HG03175 (cell line): ENCODE measurements at regions not wholly inside any gene's neighbourhood (a gene's known extent, or its start where the extent isn't known, plus 50 kb on each side); places are given as distances from the start of the nearest gene placed in this dataset.
"Not testable (repeated sequence)": the region's sequence is repeated elsewhere in the genome, so short reads cannot be mapped to it uniquely, and the experiment has no call there.

Experiments used
- ATAC-seq: cut with Tn5 transposase; IDR thresholded peaks from one replicate; pipeline ENCODE4 v1.9.1; 2021; ENCODE audit warnings: mild to moderate bottlenecking, moderate library complexity; ENCODE audit not compliant: unreplicated experiment

DNA sequence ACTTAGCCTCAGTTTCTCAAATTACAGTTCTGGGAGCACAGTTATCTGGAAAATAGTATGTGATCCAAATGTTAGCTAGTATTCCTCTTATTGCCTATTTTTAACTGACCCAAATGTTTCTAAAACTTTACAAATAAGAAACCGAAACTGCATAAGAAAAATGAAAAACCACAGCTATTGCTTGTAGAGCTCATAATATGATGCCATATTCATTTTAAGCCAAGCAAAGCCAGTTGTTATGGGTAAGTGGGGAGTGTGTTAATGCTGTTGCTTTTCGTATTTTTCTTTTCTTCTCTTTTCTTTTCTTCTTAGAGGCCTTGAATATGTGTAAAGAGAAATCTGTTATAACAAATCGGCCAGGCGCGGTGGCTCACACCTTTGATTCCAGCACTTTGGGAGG lies 447.4 kb upstream of the TUSC1 start:
- ATAC-seq = no peak

DNA sequence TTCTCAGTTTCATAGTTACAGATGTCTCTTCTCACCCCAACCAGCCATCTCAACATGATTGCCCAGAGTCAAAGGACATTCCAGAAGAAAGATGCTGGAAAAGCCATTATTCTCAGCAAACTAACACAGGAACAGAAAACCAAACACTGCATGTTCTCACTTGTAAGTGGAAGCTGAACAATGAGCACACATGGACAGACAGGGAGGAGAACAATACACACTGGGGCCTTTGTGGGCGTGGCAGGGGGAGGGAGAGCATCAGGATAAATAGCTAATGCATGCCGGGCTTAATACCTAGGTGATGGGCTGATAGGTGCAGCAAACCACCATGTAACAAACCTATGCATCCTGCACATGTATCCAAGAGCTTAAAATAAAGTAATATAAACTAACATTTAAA lies 437.8 kb upstream of the TUSC1 start:
- ATAC-seq = not testable (repeated sequence)

DNA sequence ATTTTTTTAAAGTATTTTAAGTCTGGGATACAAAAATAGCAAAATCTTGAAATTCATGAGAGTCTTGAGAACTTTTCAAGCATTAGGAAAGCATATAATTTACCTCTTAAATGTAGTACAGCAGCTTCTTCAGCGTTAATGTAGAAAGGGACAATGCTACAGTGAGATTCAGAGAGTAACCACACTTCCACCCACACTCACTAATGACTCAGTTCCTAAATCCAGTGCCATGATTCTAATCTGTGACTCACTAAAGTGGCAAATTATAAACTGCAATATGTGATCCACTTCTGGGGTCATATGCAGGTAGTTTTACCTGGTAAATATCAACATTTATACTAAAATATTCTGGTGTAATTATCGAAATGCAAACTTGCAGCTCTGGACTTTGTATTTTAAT lies 434.5 kb upstream of the TUSC1 start:
- ATAC-seq = no peak

DNA sequence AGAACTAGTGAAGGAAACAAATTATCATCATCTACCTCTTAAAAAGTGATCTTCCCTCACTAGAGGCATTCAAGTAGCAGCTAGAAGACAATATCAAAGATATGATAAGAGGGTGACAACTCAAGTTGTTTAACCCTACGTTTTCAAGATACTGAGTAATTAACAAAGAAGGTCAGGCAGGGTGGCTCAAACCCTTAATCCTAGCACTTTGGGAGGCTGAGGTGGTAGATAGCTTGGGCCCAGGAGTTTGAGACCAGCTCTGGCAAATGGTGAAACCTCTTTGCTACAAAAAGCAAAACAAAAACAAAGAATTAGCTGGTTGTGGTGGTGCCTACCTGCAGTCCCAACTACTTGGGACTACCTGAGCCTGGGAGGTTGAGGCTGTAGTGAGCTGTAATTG lies 408.2 kb upstream of the TUSC1 start:
- ATAC-seq = no peak

- ATAC-seq = no peak
Observed at GRCh38 chr9:26081847-26082246, 403.6 kb upstream of the TUSC1 start.

DNA sequence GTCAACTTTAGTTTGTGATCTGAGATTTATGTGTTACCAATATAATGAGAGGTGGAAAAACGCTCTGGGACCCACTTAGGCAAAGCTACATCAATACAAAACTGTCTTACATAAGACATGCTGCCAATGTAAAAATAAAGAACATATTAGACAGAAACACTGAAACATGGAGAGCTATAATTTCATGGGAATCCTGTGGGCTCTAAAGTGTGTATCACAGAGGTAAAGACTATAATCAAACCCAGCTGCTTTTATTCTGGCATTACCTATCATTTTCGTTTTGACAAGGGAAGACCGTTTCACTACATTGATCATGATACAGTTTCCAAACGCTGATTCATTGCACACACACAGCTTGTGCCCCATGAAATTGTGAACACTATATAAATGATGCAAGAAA lies 400.5 kb upstream of the TUSC1 start:
- no peak for ATAC-seq

DNA sequence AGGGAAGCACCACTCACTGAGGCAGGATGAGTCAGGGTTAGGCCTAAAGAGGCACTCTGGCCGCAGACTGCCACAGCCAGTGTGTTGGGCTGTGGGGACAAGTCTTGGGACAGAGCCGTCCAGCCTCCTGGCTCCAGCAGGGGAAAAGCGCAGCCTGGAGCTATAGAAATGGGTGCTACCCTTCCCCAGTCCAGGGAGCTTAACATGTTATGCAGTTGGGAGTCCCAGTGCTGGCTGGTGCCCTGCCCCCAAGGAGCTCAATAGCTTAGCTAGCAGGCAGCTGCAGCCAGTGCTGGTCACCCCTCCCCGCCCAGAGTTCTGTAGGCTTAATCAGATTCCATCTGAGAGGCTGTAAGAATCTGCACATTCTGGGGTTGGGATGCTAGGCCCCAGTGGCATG lies 399.6 kb upstream of the TUSC1 start:
- no peak for ATAC-seq

DNA sequence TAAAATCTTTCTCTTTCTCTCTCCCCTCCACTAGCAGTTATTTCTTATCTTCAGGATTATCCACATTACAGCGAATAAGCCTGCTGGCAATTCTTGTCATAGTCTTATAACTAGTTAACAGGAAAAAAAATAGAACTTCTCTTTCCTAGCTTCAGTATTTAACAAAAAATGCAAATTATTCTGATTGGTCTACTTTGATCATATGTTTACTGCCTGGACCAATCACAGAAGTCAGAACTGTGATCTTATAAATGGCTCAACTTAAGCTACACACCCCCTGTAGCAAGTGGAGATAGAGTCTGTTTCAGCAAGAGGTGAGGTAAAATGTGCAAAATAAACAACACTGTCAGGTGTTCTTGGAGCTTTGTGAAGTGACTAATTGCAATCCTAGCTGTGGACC lies 389.4 kb upstream of the TUSC1 start:
- ATAC-seq = no peak

DNA sequence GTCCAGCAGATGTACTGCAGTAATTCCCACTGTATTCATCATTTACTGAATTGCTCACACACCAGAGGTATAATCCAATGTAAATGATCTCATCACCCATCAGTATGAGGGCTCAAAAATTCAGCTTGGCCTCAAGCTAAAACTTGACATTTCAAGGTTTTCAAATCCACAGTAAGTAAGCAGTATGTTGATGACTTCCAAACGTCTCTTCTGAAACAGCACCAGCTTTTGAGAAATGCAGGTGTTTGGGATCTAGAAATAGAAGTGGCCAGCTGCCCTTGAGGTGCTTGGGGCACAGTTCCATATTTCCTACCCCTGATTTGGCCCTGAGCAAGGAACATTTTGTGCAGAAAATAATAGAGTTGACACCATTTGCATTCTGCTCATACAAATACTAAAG lies 388.0 kb upstream of the TUSC1 start:
- no peak for ATAC-seq

DNA sequence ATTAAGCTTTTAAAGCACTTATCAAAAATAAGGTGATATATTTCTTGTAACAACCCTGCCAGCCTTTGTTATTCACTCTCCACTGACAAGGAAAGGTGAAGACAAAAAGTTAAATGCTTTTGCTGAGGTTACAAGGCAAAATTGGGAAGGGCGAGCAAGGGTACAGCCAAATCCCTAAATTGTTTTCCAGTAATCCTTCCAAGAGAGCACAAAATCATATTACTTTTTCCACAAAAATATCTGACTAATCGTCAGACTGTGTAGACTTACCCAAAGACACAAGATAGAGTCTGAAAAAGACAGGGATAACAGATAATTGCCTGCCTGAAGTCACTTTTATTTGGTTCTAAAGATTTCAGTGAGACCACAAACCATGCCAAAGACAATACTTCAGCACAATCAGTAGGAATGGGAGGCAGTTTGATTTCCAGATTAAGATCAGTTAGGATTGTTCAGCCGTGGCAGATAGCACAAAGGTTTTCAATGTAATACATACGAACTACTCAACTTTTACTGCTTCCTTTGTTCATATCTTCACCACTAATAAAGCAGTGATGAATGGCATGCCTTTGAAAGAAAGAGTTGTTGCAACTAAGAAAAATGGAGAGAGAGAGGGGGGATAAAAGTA lies 383.8 kb upstream of the TUSC1 start:
- ATAC-seq = no peak

- no peak for ATAC-seq
Observed at GRCh38 chr9:26058111-26058895, 380.1 kb upstream of the TUSC1 start.

GRCh38 chr9:26057050-26057449 lies 378.8 kb upstream of the TUSC1 start:
- no peak for ATAC-seq

- ATAC-seq = no peak
Observed at GRCh38 chr9:26054600-26055520, 376.6 kb upstream of the TUSC1 start.

DNA sequence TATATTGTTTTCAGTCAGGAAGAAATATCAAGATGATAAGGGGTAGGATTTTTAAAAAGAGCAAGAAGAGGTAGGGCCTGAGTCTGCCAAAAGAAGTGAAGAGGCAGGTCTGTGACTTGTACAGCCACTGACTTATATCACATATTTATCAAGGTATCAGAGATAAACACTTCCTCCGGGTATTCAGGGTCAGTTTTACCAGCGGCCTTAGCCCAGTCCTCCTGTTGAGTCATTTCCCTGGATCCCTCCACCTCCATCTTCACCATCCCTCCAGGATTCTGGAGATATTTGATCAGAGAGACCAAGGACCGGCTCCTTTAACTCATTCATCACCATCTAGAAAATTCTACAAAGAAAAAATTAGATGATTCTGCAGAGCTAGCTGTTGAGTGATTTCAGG lies 375.7 kb upstream of the TUSC1 start:
- ATAC-seq = no peak

- ATAC-seq = no peak
Observed at GRCh38 chr9:26043431-26043830, 365.2 kb upstream of the TUSC1 start.

DNA sequence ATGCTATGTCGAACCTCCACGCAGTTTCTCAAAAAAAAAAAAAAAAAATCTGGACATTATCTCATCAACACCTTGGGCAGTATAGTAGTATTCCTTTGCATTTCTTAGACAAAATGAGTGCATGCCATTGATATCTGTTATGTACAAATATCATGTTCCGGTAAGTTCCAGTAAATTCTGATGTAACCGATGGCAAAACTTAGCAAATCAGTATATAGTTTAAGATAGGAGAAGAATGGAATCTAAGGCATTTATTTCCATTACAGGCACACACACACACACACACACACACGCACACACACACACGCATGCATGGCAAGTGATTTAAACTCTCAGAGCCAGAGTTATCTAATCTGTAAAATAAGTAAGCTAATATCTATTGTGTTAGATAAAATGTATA lies 356.5 kb upstream of the TUSC1 start:
- no peak for ATAC-seq

DNA sequence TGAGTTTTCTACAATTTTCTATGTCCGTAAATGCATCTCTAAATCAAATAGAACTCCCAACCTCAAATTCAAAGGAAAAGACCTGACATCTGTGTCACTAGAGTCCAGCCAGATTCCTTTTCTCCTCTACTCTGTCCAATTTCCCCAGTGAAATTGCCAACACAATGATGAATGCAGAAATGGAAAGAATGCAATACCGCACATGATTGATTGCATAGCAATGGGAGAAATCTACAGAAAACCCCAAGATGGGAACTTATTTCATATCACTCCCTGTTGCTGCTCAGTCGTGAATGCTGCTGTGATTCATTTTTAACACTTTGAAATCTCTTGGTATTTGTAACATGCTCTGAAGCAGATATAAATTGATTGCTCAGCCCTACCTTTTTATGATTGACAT lies 355.1 kb upstream of the TUSC1 start:
- no peak for ATAC-seq

- ATAC-seq = no peak
Observed at GRCh38 chr9:26026423-26027100, 348.3 kb upstream of the TUSC1 start.

GRCh38 chr9:26013199-26013598 lies 335.0 kb upstream of the TUSC1 start:
- ATAC-seq = no peak

DNA sequence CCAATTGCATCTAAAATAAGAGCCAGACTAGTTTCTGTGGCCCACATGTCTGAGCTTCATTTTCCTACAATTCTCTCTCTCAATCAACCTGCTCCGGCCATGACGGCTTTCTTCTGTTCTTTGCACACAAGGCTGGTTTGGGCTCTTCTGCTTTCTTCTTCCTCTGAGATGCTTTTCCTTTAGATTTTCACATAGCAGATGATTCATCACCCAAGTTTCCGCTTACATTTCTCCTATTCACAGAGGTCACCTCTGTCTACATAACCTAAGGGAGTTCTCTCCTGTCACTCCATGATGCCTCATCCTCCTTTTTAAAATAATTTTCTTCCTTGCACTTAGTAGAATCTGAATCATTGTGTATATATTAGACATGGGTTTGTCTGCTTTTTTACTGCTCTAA lies 334.6 kb upstream of the TUSC1 start:
- ATAC-seq = no peak

DNA sequence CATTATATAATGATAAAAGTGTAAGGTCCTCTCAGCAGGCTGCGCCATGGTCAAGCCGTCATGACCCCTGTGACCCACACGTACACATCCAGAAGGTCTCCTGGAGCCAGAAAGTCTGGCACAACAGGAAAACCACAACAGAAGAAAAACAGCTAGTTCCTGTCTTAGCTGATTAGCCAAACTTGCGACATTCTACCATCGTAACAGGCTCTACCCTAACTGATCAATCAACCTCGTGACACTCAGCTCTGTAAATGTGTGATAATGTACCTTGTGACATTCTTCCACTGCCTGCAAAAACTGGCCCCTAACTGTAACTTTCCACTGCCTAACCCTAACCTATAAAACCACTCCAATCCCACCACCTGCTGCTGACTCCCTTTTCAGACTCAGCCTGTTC lies 316.4 kb upstream of the TUSC1 start:
- ATAC-seq = no peak
